ENCODE measurements at regions not wholly inside any gene's neighbourhood (a gene's known extent, or its start where the extent isn't known, plus 50 kb on each side); places are given as distances from the start of the nearest gene placed in this dataset.
"Not testable (repeated sequence)": the region's sequence is repeated elsewhere in the genome, so short reads cannot be mapped to it uniquely, and the experiment has no call there.

- DNase-seq (ENCODE audit: low read depth in 4 of 4, low spot score in 3 of 4), result no peak
Measured at GRCh38 chr12:11446372-11446771, 51.0 kb upstream of the PRB2 start.

- no peak for DNase-seq (ENCODE audit: low read depth in 4 of 4, low spot score in 3 of 4)
Measured at GRCh38 chr12:11457996-11458645, 62.8 kb upstream of the PRB2 start.

- no peak for DNase-seq (ENCODE audit: low read depth in 4 of 4, low spot score in 3 of 4)
Measured at GRCh38 chr12:11460343-11461023, 65.1 kb upstream of the PRB2 start.

GRCh38 chr12:11461433-11461832, 66.1 kb upstream of the PRB2 start:
- DNase-seq (ENCODE audit: low read depth in 4 of 4, low spot score in 3 of 4), result no peak

- no peak for DNase-seq (ENCODE audit: low read depth in 4 of 4, low spot score in 3 of 4)
Measured at GRCh38 chr12:11477110-11477509, 81.7 kb upstream of the PRB2 start.

GRCh38 chr12:11482955-11483354, 87.6 kb upstream of the PRB2 start:
- DNase-seq (ENCODE audit: low read depth in 4 of 4, low spot score in 3 of 4), result no peak

- DNase-seq (ENCODE audit: low read depth in 4 of 4, low spot score in 3 of 4), result peak; percentile 63 to 69 (median 68)
Measured at GRCh38 chr12:11486623-11487444, 91.5 kb upstream of the PRB2 start.

GRCh38 chr12:11496157-11496851, 100.9 kb upstream of the PRB2 start:
- no peak for DNase-seq (ENCODE audit: low read depth in 4 of 4, low spot score in 3 of 4)

GRCh38 chr12:11497438-11497837, 102.1 kb upstream of the PRB2 start:
- DNase-seq (ENCODE audit: low read depth in 4 of 4, low spot score in 3 of 4), result no peak

- no peak for DNase-seq (ENCODE audit: low read depth in 4 of 4, low spot score in 3 of 4)
Measured at GRCh38 chr12:11497995-11498394, 102.6 kb upstream of the PRB2 start.

- DNase-seq (ENCODE audit: low read depth in 4 of 4, low spot score in 3 of 4), result not testable (repeated sequence)
Measured at GRCh38 chr12:11498574-11498973, 103.2 kb upstream of the PRB2 start.

GRCh38 chr12:11499806-11500187, 104.4 kb upstream of the PRB2 start:
- no peak for DNase-seq (ENCODE audit: low read depth in 4 of 4, low spot score in 3 of 4)

GRCh38 chr12:11500188-11500860, 105.0 kb upstream of the PRB2 start:
- peak; percentile 74 to 91 (median 80) for DNase-seq (ENCODE audit: low read depth in 4 of 4, low spot score in 3 of 4)

- no peak for DNase-seq (ENCODE audit: low read depth in 4 of 4, low spot score in 3 of 4)
Measured at GRCh38 chr12:11500861-11501230, 105.5 kb upstream of the PRB2 start.

- peak in 1 of 4 donors; percentile 8 for DNase-seq (ENCODE audit: low read depth in 4 of 4, low spot score in 3 of 4)
Measured at GRCh38 chr12:11508699-11509098, 113.3 kb upstream of the PRB2 start.

GRCh38 chr12:11509326-11509725, 114.0 kb upstream of the PRB2 start:
- DNase-seq (ENCODE audit: low read depth in 4 of 4, low spot score in 3 of 4), result no peak

GRCh38 chr12:11510671-11511070, 115.3 kb upstream of the PRB2 start:
- DNase-seq (ENCODE audit: low read depth in 4 of 4, low spot score in 3 of 4), result no peak

GRCh38 chr12:11513288-11513687, 117.9 kb upstream of the PRB2 start:
- DNase-seq (ENCODE audit: low read depth in 4 of 4, low spot score in 3 of 4), result no peak

- DNase-seq (ENCODE audit: low read depth in 4 of 4, low spot score in 3 of 4), result no peak
Measured at GRCh38 chr12:11517080-11517479, 121.7 kb upstream of the PRB2 start.

- no peak for DNase-seq (ENCODE audit: low read depth in 4 of 4, low spot score in 3 of 4)
Measured at GRCh38 chr12:11524446-11524845, 125.0 kb upstream of the ETV6 start.

- DNase-seq (ENCODE audit: low read depth in 4 of 4, low spot score in 3 of 4), result no peak
Measured at GRCh38 chr12:11534064-11534463, 115.4 kb upstream of the ETV6 start.

Measured in right renal pelvis (tissue), 4 donors.